ENCODE measurements at regions not wholly inside any gene's neighbourhood (a gene's known extent, or its start where the extent isn't known, plus 50 kb on each side); places are given as distances from the start of the nearest gene placed in this dataset.
"Not testable (repeated sequence)": the region's sequence is repeated elsewhere in the genome, so short reads cannot be mapped to it uniquely, and the experiment has no call there.

DNA sequence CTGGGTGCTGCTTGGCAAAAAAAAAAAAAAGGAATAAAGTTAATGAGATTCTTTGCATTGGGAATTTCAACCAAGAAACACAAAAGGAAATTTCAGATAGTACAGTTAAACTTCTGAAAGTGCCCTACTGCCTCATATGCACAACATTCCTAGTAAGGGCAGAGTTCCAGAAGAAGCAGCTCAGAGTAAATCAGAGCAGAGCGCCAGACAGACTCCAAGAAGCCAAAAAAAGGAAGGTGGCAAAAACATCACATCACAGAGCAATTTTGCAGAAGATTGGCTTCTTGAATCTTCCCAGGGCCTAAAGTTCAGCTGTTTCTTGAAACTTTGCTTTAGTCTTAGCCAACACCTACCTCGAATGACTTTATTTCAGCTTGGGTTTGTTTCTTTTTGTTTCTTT is 544.1 kb downstream of the XPNPEP1 start:
- no peak for DNase-seq

DNA sequence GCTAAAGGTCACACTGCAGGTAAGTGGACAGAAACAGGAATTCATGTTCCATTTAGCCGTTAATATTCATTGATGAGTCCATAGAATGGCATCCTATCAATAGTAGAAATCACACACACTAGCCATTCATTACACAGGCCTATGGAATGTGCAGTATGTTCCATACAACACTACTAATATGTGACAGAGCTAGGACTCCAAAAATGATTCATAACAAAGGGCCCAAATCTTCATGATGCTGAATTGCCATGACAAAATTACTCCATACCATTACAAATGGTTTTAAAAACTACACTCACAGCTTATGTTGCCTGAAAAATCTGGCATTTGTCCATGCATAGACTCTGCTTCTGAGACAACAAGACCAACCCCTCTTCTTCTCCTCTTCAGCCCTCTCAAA is 549.1 kb downstream of the XPNPEP1 start:
- DNase-seq = no peak

DNA sequence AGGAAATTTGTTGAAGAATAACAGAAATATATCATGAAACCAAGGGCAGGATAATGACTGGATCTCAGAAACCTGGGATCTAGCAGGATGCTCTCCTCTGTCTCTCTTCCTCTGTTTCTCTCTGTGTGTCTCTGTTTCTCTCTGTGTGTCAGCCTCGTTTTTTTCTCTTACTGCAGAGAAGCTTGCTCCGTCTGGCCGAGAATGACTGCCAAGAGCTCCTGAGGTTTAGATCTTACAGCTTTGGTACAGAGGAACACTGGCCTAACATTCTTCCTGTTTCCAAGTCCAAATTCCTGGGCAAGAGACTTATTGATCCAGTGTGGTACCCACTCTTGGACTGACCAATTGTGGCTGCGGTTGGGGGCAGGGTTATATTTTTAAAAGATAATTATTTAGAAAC is 564.0 kb downstream of the XPNPEP1 start:
- DNase-seq = no peak

DNA sequence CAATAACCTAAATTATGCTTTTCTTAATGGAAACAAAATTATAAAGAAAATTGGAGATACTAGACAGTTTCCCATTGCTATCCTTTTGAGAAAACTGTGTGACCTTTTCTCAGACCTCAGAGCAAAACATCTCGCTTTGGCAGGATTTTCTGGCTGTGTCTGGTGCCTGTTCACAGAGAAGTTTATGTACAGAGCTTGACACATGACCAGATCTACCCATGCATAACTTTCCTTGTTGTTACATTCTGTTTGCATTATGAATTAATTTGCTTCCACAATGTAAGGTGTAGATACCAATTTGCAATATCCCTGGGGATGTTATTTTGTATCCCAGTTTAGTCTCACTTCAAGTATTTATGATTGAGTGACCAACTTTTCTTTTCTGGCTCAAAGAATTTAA is 565.0 kb downstream of the XPNPEP1 start:
- DNase-seq = no peak

DNA sequence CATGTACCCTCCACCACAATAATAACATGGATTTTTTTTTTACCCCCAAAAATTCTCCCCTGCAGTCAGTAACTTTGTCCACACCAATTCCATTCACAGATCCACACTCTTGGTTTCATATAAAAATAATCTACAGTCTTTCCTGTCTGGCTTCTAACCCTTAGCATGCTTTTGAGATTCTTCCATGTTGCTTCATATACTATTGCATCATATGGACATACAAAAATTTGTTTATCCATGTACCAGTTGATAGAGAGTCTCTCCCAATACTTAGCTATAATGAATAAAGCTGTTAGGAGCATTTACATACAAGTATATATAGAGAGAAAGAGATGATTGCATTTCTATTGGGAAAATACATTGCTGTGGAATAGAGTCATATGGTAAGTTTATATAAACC is 575.0 kb downstream of the XPNPEP1 start:
- no peak for DNase-seq

DNA sequence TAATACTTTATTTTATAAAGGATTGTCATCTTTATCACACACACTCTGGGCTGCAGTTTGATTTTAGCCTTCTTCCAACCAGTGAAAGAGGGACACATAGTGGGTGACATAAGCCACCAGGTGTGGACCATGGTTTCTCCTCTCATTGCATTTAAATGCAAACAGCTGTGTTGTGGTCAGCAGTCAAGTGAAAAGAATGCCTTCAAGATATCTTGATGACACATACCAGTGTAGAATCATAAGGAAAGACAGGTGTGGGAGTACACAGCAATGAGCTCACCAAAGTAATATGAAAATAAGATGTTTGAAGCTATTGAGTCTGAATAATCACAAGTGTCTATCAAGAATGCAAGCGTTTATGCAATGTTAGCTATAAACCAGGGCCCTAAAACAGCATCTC is 580.0 kb downstream of the XPNPEP1 start:
- DNase-seq = no peak

DNA sequence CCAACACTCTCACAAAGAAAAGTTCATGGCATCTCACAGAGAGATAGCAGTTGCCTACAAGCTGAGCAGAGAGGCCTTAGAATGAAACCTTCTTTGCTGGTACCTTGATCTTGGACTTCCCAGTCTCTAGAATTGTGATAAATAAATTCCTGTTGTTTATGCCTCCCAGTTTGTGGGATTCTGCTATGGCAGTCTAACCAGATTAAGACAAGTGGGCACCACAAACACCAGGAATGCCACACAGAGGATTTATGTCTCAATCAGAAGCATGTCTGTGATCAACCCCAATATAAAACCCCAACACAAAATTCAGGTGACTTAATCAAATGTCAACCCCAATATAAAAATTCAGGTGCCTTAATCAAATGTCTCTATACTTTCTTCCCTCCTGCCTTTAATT is 581.3 kb downstream of the XPNPEP1 start:
- no peak for DNase-seq

DNA sequence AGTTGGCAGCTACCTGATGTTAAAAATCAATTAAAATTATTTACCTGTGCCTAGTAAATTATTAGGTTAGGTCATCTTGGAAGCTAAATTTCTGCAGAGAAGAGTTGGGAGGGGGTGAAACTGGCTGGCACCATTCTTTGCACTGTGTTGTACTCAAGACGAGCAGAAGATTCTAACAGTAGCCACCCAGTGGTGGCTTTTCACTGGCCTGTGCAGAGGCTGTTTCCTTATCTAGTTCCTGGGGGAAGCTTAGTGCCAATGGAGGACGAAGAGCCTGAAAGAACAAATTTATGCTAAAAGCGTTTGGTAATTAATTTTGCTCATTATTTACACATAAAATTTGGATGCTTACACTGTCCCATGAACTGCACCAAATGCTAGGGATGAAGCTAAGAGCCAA is 595.3 kb downstream of the XPNPEP1 start:
- no peak for DNase-seq

DNA sequence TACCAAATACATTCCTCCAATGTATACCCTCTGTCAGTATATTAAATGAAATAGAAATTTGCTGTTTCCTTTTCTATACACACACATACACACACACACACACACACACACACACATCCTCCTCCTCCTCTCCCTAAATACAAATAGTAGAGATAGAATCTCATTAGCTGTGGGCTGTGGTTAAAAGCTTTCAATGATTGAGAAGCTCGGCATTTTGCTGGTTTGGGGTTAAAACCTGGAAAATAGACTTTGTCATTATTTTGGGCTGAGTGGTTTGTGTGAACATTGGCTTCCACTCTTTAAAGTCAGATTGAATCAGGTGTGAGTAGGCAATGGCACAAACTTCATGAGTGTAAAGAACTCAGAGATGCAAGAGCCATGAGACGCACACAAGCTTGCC is 596.0 kb downstream of the XPNPEP1 start:
- no peak for DNase-seq

DNA sequence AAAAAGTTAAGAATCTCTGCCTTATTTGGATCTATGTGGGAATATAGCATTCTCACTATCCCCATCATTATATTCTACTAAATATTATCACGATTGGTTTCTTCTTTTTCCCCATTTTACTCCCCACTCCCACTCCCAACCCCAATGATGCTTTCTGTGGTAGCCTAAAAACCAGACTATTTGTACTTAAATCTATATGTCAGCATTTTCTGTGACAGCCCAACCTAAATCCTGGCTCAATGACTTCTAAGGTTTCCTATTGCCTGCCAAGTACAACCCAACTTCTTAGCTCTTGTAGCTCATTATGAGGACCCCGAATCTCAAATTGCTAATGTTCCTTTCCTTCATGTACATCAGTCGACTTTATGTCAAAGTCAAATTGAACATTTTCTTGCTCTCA is 598.6 kb downstream of the XPNPEP1 start:
- DNase-seq = no peak

DNA sequence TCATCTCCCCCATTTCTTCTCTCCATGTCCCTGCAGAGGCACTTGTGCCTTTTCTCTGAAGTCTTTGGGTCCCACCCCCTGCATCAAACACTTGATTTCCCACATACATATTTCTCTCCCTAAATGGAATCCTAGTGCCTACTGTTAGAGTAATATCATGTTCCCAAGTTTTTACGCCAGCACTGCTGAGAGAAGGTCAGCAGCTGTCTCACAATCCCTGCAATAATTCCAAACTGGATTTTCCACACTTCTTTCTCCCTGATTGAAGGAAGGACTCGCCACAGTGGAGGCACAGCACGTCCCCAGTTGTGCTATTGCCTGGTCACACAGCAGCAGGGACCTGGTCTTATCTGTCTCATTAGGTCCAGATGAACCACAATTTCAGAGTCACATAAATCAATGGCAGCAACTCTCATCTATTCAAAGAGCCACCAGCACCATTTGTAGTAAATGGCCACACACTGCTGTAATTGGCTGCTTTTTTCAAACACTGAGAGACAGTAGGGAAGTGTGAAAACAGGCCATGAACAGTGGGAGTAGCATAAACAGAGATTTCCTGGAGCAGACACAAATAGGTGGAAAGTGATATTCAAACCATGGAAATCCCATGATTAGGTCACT is 605.5 kb downstream of the XPNPEP1 start:
- DNase-seq = no peak

DNA sequence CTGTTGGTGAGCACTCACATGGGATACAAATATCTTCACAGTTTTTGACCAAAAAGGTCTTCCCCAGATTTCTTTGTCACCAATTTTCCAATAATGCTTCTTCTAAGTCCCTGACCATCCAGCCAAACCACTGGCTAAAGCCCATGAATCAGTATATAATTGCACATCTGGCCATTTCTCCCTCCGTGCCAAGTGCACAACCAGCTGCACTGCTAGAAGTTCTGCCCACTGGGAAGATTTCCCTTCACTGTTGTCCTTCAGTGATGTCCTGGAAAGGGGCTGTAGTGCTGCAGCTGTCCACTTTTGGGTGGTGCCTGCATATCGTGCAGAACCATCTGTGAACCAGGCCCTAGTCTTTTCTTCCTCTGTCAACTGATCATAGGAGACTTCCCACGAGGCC is 609.3 kb downstream of the XPNPEP1 start:
- DNase-seq = not testable (repeated sequence)

DNA sequence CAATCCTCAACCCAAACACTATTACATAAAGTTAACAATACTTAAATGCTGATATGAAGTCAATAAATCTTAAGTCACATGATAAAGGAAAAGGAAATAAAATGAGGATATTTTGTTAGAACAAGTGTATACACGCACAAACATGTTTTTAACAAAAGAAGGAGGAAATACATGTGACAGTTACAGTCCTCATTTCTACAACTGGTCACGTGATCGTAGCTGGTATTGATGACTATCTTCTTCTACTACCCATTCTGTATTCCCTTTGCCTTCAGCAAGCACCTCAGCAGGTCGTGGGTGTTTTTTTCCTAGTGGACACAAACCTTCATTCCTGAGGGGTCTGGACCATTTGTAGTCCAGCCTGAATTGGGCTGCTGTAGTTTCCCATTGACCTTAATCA is 610.8 kb downstream of the XPNPEP1 start:
- DNase-seq = not testable (repeated sequence)

DNA sequence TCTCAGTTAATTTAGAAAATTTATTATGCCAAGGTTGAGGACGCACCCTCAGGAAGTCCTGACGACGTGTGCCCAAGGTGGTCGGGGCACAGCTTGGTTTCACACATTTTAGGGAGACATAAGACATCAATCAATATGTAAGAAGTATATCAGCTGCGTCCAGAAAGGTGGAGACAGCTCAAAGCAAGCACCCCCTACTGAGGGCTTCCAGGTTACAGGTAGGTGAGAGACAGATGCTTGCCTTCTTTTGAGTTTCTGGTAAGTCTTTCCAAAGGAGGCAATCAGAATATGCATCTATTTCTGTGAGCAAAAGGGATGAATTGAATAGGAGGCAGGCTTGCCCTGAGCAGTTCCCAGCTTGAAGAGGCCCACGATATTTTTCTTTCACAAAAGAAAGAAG is 614.3 kb downstream of the XPNPEP1 start:
- no peak for DNase-seq

DNA sequence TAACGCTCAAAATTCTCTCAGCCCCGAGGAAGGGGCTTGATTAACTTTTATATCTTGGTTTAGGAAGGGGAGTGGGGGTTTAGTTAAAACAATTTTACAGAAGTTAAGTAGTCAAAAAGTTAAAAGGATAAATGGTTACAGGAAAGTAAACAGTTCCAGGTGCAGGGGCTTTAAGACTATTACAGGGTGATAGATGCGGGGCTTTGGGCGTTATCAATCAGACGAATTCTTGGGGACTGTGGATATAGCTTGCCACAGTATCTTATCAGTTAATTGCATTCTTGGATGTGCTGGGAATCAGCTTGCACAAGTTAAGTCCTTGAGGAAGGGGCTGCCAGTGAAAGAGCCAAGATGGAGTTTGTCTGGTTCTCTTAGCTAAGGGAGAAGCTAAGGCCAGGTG is 616.2 kb downstream of the XPNPEP1 start:
- not testable (repeated sequence) for DNase-seq

DNA sequence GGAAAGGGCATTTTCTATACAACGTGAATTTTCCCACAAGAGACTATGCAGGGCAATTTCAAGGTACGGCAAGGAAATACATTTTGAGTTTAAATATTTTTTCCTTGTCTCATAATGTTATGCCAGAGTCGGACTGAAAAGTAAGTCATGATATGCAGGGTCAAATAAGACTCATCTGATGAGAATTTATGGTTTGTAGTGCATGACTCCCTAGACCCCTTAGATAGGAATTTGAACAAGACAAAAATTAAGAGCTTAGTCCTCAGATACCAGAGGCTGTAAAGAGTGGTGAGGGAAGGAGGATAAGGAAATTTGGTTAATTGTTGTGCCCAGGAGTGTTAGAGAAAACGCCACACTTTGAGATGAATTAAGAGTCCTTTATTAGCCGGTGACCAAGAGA is 616.6 kb downstream of the XPNPEP1 start:
- DNase-seq = no peak

DNA sequence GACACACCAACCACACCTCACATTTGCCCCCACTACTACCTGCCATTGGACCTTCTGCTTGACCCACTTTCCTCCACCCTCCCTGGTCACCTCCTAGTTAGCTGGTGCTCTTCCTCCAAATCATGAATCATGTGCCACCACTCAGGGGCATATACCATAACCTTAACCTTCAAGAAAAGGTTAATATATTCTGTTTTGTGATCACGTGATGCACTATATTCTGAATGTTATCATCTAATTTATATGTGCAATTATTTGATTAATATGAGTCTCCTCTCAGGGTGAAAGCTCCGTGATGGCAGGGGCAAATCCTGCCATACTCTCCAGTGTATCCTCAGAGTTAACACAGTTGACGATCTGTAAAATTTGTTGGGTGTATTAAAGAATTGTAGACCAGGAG is 635.5 kb downstream of the XPNPEP1 start:
- DNase-seq = no peak

DNA sequence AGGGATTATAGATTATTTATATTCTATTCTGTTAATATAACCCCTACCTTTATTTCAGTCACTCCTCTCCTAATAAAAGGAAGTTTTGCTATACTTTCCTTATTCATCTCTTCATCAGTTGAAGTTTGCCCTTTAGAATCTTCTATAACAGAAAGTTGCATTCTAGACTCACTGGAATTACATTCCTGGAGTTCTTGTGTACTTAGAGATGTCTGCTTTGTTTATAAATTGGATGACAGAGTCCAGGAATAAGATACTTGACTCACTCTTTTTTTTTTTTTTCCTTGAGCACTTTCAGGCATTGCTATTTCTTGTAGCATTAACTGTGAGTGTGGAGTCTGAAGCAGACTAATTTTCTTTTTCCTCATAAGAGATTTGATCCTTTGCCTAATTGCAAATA is 640.8 kb downstream of the XPNPEP1 start:
- DNase-seq = no peak

DNA sequence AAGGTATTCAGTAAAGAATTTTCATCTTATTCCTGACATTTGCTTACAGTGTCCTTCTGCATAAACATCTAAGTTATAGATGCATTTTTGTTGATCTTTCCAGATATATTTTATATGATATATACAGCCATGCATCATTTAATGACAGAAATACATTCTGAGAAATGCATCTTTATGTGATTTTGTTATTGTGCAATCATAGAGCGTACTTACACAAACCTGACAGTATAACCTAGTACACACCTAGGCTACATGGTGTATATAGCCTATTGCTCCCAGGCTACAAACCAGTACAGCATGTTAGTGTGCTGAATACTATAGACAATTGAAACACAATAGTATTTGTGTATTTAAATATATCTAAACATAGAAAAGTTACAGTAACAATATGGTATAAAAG is 642.0 kb downstream of the XPNPEP1 start:
- DNase-seq = no peak

DNA sequence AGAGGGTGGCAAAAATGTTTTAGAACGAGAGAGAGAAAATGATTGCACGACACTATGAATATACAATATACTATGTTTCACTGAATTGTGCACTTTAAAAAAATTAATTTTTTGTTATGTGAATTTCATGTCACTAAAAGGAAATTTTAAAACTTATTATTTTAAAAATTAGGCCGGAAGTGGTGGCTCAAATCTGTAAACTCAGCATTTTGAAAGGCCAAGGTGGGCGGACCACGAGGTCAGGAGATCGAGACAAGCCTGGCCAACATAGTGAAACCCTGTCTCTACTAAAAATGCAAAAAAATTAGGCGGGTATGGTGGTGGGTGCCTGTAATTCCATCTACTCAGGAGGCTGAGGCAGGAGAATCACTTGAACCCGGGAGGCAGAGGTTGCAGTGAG is 642.5 kb downstream of the XPNPEP1 start:
- DNase-seq = no peak

DNA sequence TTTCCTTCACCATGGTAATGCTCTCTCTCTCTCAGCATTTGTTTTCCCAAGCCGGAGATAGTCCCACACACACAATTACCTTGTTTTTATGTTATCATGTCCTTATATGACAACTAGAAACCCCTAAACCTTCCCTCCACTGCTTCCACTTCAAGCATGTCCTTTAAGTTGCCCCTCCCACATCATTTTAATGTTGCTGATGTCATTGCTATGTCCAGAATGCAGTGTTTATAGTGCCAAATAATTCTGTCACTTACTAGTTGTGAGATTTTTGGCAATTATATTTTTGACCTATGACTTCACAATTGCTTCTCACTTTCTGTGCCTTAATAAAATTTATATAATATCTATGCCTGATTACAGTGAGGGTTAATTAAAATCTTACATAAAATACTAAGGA is 645.9 kb downstream of the XPNPEP1 start:
- DNase-seq = no peak

DNA sequence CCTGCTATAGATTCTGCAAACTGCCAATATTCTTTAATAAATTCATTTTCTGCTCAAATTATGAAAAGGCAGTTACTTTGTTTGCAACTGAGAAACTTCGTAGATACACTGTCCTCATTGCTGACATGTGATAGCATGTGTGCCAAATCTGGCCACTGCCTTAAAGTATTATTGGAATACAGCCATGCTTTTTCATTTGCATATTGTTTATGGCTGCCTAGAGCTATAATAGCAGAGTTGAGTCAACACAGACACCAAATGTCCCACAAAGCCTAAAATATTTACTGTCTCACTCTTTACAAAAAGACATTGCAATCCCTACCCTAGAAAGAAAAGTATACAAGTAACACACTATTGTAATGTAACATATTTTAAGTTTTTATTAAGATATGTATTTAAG is 647.4 kb downstream of the XPNPEP1 start:
- DNase-seq = no peak

DNA sequence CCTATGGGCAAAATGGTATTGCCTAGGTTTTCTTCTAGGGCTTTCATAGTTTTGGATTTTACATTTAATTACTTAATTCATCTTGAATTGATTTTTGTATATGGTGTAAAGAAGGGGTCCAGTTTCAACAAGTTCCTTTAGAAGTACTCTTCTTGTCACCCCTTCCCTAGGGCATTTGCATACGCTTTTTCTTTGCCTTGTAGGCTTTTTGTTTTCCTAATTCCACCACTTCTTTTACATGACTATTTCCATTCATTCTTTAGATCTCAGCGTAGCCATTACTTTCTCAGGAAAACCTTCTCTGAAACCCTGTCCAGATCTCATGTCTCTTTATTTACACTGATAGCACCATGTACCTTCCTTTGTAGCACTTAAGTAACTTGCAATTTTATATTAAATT is 648.6 kb downstream of the XPNPEP1 start:
- no peak for DNase-seq

DNA sequence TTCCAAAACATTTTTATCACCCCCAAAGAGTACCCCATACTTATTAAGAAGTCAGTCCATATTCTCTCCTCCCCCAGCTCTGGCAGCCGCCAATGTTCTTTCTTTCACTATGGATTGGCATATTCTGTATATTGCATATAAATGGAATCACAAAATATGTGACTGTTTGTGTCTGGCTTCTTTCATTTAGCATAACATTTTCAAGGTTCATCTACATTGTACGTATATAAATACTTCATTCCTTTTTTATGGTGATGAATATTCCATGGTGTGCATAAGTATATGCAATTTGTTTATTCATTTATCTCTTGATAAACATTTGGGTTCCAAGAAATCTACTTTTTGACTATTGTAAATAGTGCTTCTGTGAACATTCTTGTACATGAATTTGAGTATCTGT is 653.1 kb downstream of the XPNPEP1 start:
- no peak for DNase-seq

DNA sequence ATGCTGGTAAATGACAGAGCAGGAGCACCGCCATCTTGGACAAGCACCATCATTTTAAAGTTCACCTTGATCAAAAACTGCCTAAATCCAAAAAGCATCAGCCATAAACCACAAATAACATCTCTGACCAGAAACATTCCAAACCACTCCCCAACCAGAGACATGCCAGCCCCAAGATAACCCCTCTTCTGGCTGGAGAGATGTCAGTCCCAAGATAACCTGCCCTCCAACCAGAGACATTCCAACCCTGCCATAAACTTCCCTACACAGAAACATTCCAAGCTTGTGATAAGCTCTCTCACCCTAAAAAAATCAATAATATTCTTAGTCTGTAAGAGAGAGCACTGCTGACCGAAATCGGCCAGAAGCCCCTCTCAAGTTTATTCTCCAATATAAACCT is 659.3 kb downstream of the XPNPEP1 start:
- DNase-seq = no peak

DNA sequence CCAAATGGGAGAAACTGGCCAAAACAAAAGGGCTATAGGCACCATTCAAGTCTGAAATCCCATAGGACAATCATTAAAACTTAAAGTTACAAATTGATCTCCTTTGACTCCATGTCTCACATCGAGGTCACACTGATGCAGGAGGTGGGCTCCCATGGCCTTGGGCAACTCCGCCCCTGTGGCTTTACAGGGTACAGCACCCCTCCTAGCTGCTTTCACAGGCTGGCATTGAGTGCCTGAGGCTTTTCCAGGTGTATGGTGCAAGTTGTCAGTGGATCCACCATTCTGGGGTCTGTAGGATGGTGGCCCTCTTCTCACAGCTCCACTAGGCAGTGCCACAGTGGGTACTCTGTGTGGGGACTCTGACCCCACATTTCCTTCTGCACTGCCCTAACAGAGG is 662.1 kb downstream of the XPNPEP1 start:
- no peak for DNase-seq

All from CD4-positive, alpha-beta T cell treated with Interferon alpha-2 for 1 hour (primary cell).